Skeletal muscle tissue (tissue), 3 donors: ENCODE measurements at regions not wholly inside any gene's neighbourhood (a gene's known extent, or its start where the extent isn't known, plus 50 kb on each side); places are given as distances from the start of the nearest gene placed in this dataset.

ENCODE experiments used
- H3K27ac ChIP-seq: one replicate; pipeline ENCODE4 v1.7.0; 2013; ENCODE audit warnings: mild to moderate bottlenecking, low read depth, low read length, inconsistent platforms
- H3K27me3 ChIP-seq, 3 donors: one replicate each; pipeline ENCODE4 v1.7.0; 2013; ENCODE audit warnings: low read length in 3 of 3; ENCODE audit not compliant: control insufficient read depth in 3 of 3, insufficient read depth in 3 of 3
- H3K36me3 ChIP-seq, 3 donors: one replicate each; pipeline ENCODE4 v1.7.0; 2013; ENCODE audit warnings: low read length in 3 of 3; ENCODE audit not compliant: control insufficient read depth in 3 of 3, insufficient read depth in 3 of 3
- H3K4me1 ChIP-seq, 3 donors: one replicate each; pipeline ENCODE4 v1.7.0; 2013; ENCODE audit warnings: low read length in 3 of 3, mild to moderate bottlenecking in 3 of 3; ENCODE audit not compliant: control insufficient read depth in 3 of 3, insufficient read depth in 3 of 3
- H3K4me3 ChIP-seq, 3 donors: one replicate each; pipeline ENCODE4 v1.7.0; 2013; ENCODE audit warnings: low read length in 3 of 3
- H3K9ac ChIP-seq, 3 donors: one replicate each; pipeline ENCODE4 v1.7.0; 2013; ENCODE audit warnings: low read length in 3 of 3, mild to moderate bottlenecking in 3 of 3, moderate library complexity in 2 of 3, low read depth in 1 of 3
- H3K9me3 ChIP-seq, 3 donors: one replicate each; pipeline ENCODE4 v1.7.0; 2013; ENCODE audit warnings: low read length in 3 of 3; ENCODE audit not compliant: control insufficient read depth in 3 of 3
- donor health status: Osteomylitis.

- Histone ChIP-seq H3K27ac (no peak overlapping the region), H3K27me3 (no peaks in the 10 kb centered on the region), H3K9me3 (peaks cover 0 to 6% (median 0%) of the 10 kb centered on the region in 3 donors), H3K4me1 (no peaks in the 10 kb centered on the region), H3K4me3 (no peak overlapping the region), H3K9ac (no peak overlapping the region), H3K36me3 (no peaks in the 10 kb centered on the region)
These were observed 1149.3 kb upstream of the CDH2 start for GRCh38 chr18:29326214-29326613.

- Histone ChIP-seq H3K9me3 (no peaks in the 10 kb centered on the region), H3K36me3 (no peaks in the 10 kb centered on the region), H3K4me3 (no peak overlapping the region), H3K27ac (no peak overlapping the region), H3K9ac (no peak overlapping the region), H3K27me3 (no peaks in the 10 kb centered on the region), H3K4me1 (no peaks in the 10 kb centered on the region)
These were observed 1144.6 kb upstream of the CDH2 start for GRCh38 chr18:29321561-29321960.

- Histone ChIP-seq H3K4me3 (no peak overlapping the region), H3K4me1 (no peaks in the 10 kb centered on the region), H3K27ac (no peak overlapping the region), H3K36me3 (no peaks in the 10 kb centered on the region), H3K27me3 (no peaks in the 10 kb centered on the region), H3K9ac (no peak overlapping the region), H3K9me3 (no peaks in the 10 kb centered on the region)
These were observed 1136.4 kb upstream of the CDH2 start for GRCh38 chr18:29313312-29313711.

- no peaks in the 10 kb centered on the region for H3K9me3 ChIP-seq
- H3K9ac ChIP-seq = no peak overlapping the region
- no peak overlapping the region for H3K27ac ChIP-seq
- no peaks in the 10 kb centered on the region for H3K36me3 ChIP-seq
- H3K4me3 ChIP-seq = no peak overlapping the region
- no peaks in the 10 kb centered on the region for H3K4me1 ChIP-seq
- H3K27me3 ChIP-seq = no peaks in the 10 kb centered on the region
These were observed 1134.7 kb upstream of the CDH2 start for GRCh38 chr18:29311580-29311979.

- H3K9me3 ChIP-seq = no peaks in the 10 kb centered on the region
- H3K27me3 ChIP-seq = no peaks in the 10 kb centered on the region
- no peak overlapping the region for H3K27ac ChIP-seq
- no peaks in the 10 kb centered on the region for H3K4me1 ChIP-seq
- H3K9ac ChIP-seq = no peak overlapping the region
- H3K4me3 ChIP-seq = no peak overlapping the region
- H3K36me3 ChIP-seq = no peaks in the 10 kb centered on the region
These were observed 1132.4 kb upstream of the CDH2 start for GRCh38 chr18:29309366-29309765.

- Histone ChIP-seq H3K4me1 (no peaks in the 10 kb centered on the region), H3K27me3 (no peaks in the 10 kb centered on the region), H3K4me3 (no peak overlapping the region), H3K9me3 (no peaks in the 10 kb centered on the region), H3K36me3 (no peaks in the 10 kb centered on the region), H3K9ac (no peak overlapping the region), H3K27ac (no peak overlapping the region)
These were observed 1131.1 kb upstream of the CDH2 start for GRCh38 chr18:29307982-29308381.

GRCh38 chr18:29307231-29307630, 1130.3 kb upstream of the CDH2 start:
- Histone ChIP-seq H3K4me3 (no peak overlapping the region), H3K9me3 (no peaks in the 10 kb centered on the region), H3K9ac (no peak overlapping the region), H3K4me1 (no peaks in the 10 kb centered on the region), H3K36me3 (no peaks in the 10 kb centered on the region), H3K27ac (no peak overlapping the region), H3K27me3 (no peaks in the 10 kb centered on the region)

- Histone ChIP-seq H3K27ac (no peak overlapping the region), H3K9me3 (no peaks in the 10 kb centered on the region), H3K27me3 (no peaks in the 10 kb centered on the region), H3K9ac (no peak overlapping the region), H3K36me3 (no peaks in the 10 kb centered on the region), H3K4me1 (no peaks in the 10 kb centered on the region), H3K4me3 (no peak overlapping the region)
These were observed 1128.6 kb upstream of the CDH2 start for GRCh38 chr18:29305516-29305915.

- H3K36me3 ChIP-seq = no peaks in the 10 kb centered on the region
- H3K9ac ChIP-seq = no peak overlapping the region
- H3K4me1 ChIP-seq = no peaks in the 10 kb centered on the region
- no peak overlapping the region for H3K27ac ChIP-seq
- H3K9me3 ChIP-seq = no peaks in the 10 kb centered on the region
- no peak overlapping the region for H3K4me3 ChIP-seq
- H3K27me3 ChIP-seq = no peaks in the 10 kb centered on the region
These were observed 1124.1 kb upstream of the CDH2 start for GRCh38 chr18:29301048-29301447.

GRCh38 chr18:29285471-29285870, 1108.5 kb upstream of the CDH2 start:
- Histone ChIP-seq H3K9ac (no peak overlapping the region), H3K36me3 (no peaks in the 10 kb centered on the region), H3K4me3 (no peak overlapping the region), H3K9me3 (no peaks in the 10 kb centered on the region), H3K27me3 (no peaks in the 10 kb centered on the region), H3K27ac (no peak overlapping the region), H3K4me1 (no peaks in the 10 kb centered on the region)

GRCh38 chr18:29271501-29271900, 1094.6 kb upstream of the CDH2 start:
- no peak overlapping the region for H3K4me3 ChIP-seq
- no peaks in the 10 kb centered on the region for H3K36me3 ChIP-seq
- no peak overlapping the region for H3K9ac ChIP-seq
- H3K27me3 ChIP-seq = no peaks in the 10 kb centered on the region
- H3K4me1 ChIP-seq = no peaks in the 10 kb centered on the region
- no peak overlapping the region for H3K27ac ChIP-seq
- H3K9me3 ChIP-seq = no peaks in the 10 kb centered on the region
